NCI-H345 (cell line): ENCODE measurements at regions not wholly inside any gene's neighbourhood (a gene's known extent, or its start where the extent isn't known, plus 50 kb on each side); places are given as distances from the start of the nearest gene placed in this dataset.
"Not testable (repeated sequence)": the region's sequence is repeated elsewhere in the genome, so short reads cannot be mapped to it uniquely, and the experiment has no call there.

Experiments used
- DNase-seq: peaks from one replicate; lab custom pipeline; 2025; lab: John Stamatoyannopoulos, UW

DNA sequence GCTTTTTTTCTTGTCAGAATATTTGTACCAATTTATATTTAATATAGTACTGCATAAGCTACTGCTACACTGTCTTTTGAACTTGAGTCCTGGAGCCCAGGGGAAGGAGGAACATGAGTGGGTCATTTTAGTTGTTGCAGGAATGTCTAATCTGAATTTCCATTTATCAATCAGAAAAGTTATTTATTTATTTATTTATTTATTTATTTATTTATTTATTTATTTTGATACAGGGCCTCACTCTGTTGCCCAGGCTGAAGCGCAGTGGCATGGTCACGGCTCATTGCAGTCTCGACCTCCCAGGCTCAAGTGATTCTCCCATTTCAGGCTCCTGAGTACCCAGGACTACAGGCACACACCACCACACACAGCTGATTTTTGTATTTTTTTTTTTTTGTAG lies 712.6 kb downstream of the NR2F1-AS1 start:
- DNase-seq, result no peak

DNA sequence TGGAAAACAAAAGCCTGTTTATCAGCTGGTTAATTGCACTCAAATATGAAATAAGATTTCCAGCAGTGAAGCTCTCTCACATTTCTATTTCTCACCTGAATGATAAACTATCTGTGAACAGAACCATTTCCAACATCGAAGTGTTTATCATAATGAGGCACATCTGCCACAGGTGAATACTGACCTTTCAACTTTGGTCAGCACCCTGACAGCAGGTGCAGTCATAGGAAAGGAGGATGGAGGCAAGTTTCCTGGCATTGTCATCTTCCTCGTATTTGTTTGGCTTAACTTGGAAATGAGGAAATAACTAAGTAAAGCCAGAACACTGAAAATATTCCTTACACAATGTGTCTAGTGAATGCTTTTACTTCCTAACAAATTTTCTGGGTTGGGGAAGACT lies 716.4 kb downstream of the NR2F1-AS1 start:
- DNase-seq, result no peak

DNA sequence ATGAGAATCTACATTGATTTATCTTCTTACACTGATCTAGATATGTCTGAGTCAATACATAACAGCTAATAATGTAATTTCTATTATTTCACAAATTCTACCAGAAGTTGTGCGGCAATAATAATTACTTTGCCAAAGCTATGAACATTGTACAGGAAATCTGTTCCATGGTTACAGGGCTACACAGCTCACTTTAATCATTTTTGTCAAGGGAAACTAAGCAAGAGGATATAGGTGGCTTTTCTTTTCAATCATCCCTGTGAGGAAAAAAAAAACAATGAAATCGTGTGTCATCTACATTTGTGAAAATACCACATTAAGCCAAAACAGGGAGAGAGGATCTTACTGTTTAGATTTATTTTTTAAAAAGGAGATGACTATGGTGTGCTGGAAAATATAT lies 717.4 kb downstream of the NR2F1-AS1 start:
- no peak for DNase-seq

DNA sequence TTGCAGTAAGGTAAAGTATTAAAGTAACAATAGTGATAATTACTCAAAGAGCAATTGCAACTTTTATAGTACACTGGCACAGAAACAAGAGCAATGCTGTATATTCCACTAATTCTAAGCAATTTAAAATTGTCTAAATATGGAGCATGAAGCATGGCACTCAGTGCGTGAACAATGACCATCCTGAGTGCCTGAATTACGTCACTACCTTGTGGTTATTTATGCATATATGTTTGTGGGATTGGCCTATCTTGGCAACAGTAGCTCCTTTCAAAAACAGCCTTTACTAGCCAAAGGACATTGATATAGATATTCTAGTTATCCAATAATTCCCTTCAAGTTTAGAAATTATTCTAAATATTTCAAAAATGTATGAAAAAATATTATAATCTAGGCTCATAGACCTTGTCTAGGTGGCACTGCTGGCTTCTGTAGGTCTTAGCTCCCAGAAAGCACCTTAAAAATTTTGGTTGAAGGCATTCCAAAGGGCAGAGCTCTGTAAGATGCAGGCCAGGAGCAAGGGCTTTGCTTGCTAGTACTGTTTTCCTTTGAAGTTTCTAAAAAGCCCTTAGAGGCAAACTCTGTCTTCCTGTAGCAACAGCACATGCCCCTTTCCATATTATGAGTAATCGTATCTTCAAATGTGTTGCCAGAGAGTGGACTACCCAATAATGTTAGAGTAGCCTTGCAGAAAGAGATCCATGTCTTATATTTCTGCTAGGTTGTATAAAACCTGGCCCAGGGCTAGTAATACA lies 719.3 kb downstream of the NR2F1-AS1 start:
- no peak for DNase-seq

DNA sequence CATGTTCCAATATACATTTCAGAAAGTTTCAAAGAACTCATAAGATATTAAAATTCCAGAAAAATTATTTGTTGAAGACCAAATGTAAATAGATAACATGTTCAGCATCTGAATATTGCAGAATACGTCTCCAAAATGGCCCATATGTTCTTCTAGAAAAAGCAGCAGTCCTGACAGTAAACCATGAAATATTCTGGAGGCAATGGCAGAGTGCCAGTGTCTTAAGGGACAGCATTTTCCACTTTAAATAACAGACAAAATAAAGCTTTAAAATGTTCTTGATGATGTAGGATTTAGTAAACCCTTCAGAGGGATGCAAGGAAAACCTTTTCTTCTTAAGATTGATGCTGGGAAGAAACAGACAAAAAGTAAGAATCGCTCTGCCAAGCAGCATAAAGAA lies 721.0 kb downstream of the NR2F1-AS1 start:
- DNase-seq, result no peak

DNA sequence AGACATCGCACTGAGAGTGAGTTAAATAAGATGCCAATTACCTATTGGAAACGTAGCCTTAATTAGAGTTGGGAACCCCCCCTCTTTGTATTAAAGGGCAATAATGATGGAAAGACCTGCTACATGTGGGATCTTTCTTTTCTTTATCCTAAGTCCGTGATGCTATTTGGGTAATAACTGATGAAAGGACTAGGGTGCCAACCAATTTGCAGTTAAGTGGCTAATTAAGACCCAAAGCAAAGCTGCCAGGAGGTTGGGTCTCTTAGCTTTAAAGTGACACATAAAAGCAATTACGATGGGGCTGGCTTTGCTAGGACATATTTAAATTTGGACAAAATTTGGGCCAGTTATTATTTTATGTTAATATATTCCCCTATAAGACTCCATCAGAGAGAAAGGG lies 728.8 kb downstream of the NR2F1-AS1 start:
- DNase-seq, result no peak

DNA sequence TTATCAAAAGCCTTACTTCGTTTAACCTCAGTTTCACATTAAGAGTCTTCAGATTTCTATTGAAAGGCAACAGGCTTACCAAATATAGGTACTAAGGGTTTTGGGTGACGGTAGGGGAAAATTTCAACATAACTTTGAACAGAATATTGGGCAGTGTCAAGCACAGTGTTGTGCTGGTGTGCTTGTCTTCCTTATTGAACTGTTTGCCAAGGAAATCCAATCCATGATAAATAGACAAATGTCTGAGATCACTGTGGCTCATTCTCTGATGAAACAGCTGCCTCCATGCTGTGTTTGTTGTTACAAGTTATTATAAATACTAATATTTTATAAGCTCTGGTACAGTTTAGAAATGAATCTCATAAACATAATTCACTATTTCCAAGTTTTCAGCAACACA lies 730.1 kb downstream of the NR2F1-AS1 start:
- no peak for DNase-seq

DNA sequence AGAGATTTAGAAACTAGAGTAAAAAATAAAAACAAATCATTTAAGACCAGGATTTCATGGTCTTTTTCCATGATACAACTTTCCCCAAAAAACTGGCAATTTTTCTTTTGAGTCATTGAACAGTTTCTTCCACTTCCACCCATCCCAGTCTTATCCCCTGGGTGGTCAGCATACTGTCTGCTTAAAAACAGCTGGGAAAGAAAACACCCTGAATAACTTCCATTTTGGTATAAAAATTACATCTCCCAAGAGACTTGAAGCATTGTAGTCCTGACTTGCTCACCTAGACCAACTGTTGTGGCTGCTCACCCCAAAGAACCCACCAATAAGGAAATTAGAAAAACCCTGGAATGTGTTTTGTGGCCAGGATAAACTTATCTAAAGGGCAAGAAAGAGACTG lies 731.3 kb downstream of the NR2F1-AS1 start:
- DNase-seq, result no peak

DNA sequence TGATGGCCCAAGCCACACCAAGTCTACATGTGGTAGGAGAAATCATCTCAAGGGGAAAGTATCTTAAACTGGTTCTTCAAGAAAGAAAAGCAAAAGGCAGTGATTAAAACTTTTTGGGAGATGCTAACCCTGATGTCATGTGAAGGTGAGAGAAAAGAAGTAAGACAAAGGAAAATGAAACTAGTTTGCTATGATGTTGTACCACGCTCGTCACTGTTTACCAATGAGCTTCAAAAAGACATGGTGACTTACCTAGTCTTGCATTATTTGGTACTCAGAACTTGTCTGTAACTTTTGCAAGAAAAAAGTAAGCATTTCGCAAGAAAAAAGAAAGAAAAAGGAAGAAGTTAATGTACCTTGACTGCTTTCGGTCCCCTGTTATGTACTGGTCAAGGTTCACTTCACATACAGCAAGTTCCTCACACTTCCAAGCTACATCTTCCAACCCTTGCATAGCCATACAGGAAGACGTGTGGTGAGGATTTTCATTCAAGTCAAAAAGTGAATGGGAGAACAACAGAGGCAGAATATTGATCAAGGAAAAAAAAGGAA lies 739.3 kb downstream of the NR2F1-AS1 start:
- DNase-seq, result no peak

DNA sequence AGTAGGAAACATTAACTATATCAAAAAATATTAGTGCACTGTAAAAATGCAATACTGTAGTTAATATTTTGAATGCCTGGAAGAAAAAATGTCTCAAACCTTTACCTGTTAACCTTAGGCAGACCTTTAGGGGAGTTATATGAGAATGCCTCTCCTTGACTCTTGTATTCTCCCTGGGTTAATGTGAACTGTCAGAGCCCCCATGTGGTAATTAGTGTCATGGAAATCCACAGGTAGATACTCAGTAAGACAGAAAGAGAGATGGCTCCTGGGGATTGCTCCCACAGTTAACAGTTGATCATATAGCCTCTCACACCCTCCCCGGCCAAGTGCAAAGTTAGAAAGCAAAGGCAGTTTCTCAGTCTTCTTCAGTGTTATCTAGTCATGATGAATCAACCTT lies 742.8 kb downstream of the NR2F1-AS1 start:
- DNase-seq, result peak; percentile 30

DNA sequence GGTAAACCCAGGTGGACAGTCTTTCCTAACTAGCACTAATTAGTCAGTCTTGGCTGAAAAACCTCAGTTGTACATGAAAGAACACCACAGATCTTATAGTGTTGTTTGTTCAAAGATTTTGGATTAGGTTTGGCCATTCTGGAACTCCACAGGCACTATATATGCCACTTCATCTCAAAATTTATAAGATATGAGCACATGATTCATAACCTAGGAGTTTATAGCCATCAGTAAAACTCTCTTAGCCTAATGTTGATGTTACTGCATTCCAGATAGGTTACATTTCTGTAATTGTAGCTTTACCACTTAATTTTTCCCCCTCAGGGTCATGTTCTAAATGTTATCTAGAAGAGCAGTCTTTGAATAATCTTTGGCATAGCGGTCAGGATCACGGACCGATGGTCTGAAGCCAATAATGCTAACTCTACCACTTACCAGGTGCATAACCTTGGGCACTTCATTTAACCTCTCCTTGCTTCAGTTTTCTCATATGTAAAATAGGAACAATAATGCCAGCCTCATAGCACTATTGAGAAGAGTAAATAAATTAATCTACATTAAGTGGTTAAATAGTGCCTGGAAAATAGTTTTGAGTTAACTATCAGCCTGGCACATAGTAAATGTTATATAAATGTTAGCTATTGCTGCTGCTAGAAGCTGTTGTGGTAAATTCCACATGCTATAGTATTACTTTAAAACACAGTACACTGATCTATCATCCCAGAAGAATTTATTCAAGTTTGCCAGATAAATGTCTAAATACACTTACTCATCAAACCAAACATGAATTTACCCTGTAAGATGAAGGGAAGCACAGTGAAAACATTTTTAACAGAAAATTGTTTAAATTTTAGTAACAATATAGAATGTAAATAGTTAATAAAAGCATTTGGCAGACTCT lies 743.9 kb downstream of the NR2F1-AS1 start:
- DNase-seq, result no peak

DNA sequence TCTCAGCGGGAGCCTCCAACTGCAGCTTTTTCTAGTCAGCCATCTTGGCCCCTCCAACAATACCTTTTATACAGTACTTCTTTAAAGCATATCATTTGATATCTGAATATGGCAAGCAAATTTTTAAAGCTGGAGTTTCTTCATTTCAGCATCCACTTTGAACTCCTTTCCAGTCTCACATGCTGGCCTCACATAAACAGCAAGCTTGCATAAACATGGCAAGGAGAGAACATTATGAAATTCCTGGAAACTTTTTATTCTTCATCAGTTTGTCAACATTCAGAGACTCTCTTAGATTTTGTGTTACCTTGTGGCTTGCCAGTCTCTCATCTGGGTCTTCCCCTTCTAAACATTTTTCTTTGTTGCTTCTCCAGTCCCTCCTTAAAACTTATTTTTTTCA lies 745.3 kb downstream of the NR2F1-AS1 start:
- no peak for DNase-seq

DNA sequence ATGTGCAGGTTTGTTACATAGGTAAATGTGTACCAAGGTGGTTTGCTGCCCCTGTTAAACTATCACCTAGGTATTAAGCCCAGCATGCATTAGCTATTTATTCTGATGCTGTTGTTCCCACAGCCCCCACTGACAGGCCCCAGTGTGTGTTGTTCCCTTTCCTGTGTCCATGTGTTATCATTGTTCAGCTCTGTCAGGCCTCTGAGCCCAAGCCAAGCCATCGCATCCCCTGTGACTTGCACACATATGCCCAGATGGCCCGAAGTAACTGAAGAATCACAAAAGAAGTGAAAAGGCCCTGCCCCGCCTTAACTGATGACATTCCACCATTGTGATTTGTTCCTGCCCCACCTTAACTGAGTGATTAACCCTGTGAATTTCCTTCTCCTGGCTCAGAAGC lies 757.5 kb downstream of the NR2F1-AS1 start:
- not testable (repeated sequence) for DNase-seq

DNA sequence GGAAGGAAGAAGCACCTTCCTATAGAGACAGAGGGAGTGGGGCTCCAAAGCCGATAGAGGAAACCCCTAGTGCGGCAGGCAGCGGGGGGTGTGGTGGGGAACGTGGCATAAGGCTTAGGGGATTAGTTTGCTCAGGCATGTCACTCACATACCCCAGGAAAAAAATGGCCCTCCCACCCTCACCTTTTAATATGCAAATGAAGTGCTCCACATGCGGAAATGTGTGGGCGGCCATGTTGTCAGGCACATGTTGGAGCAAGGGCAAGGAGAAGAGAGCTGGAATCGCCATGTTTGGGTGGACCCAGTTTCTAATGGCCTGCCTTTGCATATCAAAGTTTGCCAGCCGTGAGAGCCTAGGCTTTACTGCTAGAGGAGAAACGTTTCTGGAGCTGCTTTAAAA lies 758.8 kb downstream of the NR2F1-AS1 start:
- no peak for DNase-seq

DNA sequence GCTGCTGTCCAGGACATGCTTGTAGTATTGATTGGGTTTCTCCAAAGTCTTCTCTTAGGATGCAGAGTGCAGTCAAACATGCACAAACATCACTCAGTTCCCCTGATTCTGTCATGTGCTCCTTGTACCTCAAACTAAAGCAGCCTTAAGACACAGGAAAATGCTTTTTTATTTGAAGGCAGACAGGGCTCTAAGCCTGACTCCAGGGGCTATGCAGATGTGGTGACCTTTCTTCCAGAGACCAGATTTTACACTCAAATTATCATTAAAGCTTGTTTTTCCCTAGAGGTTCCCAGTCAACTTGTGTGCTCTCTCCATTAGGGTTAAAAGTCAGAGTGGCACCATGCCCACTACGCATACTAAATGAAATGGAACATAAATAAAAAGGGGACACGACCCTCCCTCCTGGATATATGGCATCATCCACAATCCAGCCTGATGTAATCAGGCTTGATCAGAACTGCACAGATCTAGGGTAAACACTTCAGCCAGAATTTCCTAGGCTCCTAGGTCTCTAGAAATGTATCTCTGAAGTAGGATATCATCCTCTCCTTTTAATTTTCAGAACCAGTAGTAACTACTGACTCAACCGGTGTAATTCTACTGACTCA lies 771.1 kb downstream of the NR2F1-AS1 start:
- DNase-seq, result no peak

DNA sequence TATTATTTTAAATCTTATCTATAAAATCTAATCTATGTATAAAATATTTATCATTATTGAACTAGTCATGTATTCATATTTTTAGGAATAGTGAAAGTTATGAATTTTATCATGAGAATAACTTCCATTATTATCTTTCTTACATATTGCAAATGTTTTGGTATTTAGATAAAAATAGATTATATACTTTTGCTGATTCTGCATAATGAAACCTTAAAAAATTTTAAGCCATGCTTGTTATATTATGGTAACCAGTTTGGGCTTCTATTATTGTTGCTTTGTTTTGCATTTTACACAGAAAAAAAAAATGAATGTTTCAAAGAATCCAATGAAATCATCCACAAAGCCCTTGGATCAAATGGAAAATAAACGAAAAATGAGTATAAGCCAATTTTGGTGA lies 772.5 kb downstream of the NR2F1-AS1 start:
- no peak for DNase-seq

DNA sequence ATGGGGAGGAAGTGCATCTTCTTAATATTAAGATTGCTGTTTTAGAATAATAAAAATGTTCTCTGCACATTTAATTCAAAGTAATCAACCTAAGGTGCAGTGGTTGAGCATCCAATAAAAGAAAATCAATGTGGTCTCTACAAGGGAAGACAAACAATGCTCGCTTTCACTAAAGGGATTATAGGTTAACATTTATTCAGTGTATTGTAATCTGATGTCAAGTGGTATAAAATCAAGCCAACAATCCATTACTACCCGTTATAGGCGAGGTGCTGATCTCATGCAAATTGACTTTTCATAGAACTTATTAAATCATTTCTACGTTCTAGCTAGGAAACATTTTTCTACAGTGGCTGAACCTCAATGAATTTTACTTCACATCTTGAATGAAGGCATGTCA lies 773.9 kb downstream of the NR2F1-AS1 start:
- DNase-seq, result no peak

DNA sequence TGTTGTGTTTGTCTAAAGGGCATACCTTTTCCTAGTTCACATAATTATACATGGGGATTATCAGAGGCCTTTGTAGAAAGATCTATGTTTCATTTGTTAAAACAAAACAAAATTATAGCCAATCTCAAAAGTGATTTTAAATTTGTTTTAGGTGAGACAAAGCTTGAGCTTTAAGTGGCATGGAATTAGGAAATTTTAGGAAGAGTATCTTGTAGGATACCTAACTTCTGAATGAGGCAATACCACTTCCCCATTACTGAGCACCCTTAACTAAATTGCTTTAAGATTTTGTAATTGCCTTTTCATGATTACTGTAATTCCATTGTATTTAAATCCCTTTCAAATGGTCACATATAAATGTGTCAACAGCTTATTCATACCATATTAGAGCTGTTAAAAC lies 775.6 kb downstream of the NR2F1-AS1 start:
- DNase-seq, result no peak

DNA sequence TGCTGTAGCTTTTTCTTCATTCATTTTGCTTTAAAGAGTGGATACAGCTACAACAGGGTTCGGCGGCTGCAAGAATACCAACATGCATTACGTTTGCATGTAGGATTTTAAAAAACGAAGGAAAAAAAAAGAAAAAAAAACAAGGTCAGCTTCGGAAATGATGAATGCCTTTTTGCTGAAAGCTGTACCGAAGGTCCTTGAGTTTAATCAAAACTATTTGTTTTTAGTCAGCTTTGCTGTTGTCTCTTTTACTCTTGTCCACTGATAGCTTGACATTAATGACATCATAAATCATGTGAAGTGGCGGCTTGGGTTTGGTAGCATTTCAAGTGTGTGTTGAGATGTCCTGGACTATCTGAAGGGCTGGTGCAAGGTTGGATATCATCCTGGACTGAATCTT lies 779.1 kb downstream of the NR2F1-AS1 start:
- DNase-seq, result peak; percentile 19

DNA sequence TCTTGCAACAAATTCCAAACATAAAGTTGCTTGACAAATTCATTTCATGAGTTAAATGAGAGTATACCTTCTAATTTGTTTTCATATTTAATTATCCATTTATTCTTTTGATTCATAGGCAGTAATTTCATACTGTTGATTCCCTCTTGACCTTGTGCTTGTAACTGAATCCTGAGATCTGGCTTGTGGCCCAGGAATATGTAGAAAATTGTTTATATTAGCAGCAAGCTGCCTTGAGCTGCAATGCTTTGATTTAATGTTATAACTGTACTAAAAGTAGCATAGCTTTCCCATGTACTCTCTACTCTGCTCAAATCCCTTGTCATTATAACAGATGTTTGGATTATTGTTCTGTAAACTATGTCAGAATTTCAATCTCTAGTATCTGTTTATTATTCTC lies 780.7 kb downstream of the NR2F1-AS1 start:
- peak; percentile 46 for DNase-seq

DNA sequence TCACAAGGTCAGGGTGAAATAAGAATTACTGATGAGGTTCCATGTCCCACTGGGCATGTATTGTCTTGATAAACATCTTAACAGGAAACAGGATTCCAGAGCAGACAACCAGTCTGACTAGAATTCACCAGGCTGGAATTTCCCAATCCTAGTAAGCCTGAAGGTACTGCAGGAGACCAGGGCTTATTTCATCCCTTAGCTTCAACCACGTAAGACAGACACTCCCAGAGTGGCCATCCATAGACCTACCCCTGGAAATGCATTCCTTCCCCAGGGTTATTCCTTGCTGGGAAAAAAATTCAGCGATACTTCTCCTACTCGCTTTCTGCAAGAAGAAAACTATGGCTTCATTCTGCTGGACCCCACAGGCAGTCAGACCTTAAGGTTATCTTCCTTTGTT lies 785.4 kb downstream of the NR2F1-AS1 start:
- DNase-seq, result no peak

DNA sequence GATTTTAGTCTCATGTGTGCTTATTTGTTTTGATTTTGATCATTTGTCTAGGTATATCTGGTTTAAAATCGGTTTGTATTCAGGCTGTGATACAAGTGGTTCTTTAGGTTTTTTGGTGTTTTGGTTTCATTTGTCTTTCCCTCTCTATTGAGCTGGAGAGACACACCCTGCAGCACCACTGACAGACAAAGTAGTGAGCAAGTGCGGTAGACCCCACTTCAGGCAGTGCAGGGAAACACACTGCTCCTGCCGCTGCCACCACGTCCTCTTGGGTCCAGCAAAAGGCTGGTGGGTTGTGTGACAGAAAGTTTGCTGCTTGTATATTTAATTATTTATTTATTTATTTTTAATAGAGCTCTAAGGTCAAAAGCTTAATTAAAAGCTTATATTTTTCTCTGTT lies 801.0 kb downstream of the NR2F1-AS1 start:
- no peak for DNase-seq

DNA sequence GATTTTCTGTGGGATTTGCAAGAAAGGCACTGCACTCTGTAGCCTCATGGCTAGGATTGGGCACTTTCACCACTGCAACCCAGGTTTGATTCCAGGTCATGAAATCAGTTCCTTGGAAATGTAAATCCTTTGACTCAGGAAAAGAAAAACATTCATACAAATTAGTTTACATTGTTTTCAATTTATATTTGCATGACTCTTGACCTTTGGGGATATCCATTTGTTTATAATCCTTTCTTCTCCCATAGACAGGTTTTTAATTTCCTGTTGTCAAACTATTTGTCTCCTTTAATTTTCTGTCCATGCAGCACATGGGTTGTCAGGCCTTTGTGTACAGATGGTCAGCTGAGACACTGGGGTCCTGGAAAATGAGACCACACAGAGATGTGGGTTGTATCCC lies 801.5 kb downstream of the NR2F1-AS1 start:
- no peak for DNase-seq
